Upper lobe of left lung (tissue), 4 donors: ENCODE measurements at regions not wholly inside any gene's neighbourhood (a gene's known extent, or its start where the extent isn't known, plus 50 kb on each side); places are given as distances from the start of the nearest gene placed in this dataset.

Source experiments
- CTCF ChIP-seq, 6 experiments: fragments of 450-650 bp in 4 of 6; fragments of 200-600 bp in 2 of 6; sonication (generic) in 2 of 6; IDR thresholded peaks; one replicate each; pipeline ENCODE4 v1.5.1; 2016 to 2019; ENCODE audit warnings: antibody characterized with exemption in 6 of 6
- POLR2AphosphoS5 ChIP-seq, 2 donors: sonication (generic); formaldehyde crosslinking; IDR thresholded peaks; one replicate each; pipeline ENCODE4 v1.5.1; 2017; ENCODE audit warnings: antibody characterized with exemption in 2 of 2

- TF ChIP-seq CTCF (IDR thresholded peaks at IDR 0.05): no peak
- no peak for TF ChIP-seq POLR2AphosphoS5 (IDR thresholded peaks at IDR 0.05)
These were observed 56.7 kb upstream of the LINC01488 start for GRCh38 chr11:69424748-69425147.
